Stimulated activated CD4-positive, alpha-beta T cell treated with anti-CD3 and anti-CD28 coated beads, Interleukin-1b, Interleukin-23, amount 100 ng/mL, for 24 hours (primary cell): ENCODE measurements at regions not wholly inside any gene's neighbourhood (a gene's known extent, or its start where the extent isn't known, plus 50 kb on each side); places are given as distances from the start of the nearest gene placed in this dataset.
"Not testable (repeated sequence)": the region's sequence is repeated elsewhere in the genome, so short reads cannot be mapped to it uniquely, and the experiment has no call there.

Source experiments
- DNase-seq, 4 experiments: peaks; one replicate each; pipeline ENCODE4 v3.0.0-alpha.2; 2020; ENCODE audit warnings: low read depth in 4 of 4, low spot score in 1 of 4

DNA sequence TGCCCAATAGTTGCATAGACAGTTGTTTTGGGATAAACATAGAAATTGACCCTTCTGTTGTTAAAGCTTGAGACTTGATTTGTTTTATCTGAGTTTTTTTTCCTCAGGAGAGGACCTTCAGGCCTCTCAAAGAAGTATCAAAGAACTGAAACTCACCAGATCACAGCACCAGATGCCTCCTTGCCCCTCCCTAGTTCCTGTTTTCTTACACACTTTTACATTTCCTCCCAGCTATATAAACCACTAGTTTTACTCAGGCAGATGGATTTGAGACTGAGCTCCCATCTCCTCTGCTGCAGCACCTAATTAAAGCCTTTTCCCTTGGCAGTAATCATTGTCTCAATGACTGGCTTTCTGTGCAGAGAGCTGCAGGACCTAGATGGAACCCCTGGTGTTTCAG lies 150.6 kb upstream of the NRG3 start:
- no peak for DNase-seq

- no peak for DNase-seq
These were observed 149.1 kb upstream of the NRG3 start for GRCh38 chr10:81725851-81726250.

DNA sequence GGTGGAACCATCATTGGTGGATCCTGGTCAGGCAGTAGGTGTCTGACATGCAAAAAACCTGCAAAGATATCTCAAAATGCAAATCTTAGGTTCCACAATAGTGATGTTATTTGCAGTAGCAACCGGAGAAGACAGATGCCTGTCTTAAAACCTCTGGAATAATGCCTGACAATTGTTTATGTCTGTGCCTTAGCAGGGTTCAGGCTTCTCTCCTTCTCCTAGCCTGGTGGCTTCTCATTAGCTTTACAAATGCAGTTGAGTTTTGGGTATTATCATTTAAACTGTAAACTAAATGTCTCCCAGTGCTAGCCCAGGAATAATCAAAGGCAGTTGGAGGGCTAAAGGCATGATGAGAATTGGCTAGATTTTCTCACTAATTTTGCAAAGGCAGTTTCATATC lies 146.3 kb upstream of the NRG3 start:
- DNase-seq: no peak

DNA sequence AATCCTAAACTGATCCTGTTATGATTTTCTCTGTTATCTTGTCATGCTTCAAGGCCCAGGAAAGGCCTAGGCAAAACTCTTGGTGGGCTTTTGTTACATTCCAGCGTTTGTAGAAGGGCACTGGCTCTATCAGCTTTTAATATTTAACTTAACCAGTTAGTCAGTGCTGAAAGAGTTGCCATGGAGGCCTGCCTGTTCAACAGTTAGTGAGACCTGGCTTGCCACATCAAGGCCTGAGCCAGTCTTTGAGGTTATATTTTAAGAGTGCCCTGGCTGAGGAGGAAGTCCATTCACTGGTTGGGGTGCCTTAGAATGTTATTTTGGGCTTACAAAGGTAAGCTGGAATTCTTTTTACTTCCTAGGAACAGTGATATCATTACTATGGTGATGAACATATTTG lies 144.1 kb upstream of the NRG3 start:
- no peak for DNase-seq

GRCh38 chr10:81733542-81733941 lies 141.5 kb upstream of the NRG3 start:
- no peak for DNase-seq

DNA sequence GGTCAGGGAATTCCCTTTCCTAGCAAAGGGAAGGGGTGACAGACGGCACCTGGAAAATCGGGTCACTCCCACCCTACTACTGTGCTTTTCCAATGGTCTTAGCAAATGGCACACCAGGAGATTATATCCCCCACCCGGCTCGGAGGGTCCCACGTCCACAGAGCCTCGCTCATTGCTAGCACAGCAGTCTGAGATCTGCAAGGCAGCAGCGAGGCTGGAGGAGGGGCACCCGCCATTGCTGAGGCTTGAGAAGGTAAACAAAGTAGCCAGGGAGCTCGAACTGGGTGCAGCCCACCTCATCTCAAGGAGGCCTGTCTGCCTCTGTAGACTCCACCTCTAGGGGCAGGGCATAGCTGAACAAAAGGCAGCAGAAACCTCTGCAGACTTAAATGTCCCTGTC lies 139.8 kb upstream of the NRG3 start:
- DNase-seq: not testable (repeated sequence)

DNA sequence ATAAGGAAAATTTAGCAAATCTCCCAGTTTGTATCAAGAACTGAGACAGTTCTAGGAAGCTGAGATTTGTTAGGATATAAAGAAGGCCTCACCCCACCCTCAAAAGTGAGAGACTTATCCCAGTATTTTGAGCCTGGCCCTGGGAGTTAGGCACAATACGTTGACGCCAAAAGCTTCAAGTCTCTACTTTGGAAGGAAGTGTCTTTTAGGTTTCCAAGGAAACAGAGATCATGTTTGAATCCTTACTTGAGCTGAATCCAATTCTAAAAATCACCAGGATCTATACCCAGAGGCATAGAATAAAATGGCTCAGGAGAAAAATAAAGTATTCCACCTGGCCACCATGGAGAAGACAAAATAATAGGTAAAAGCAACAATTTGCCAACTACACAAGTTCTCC lies 115.9 kb upstream of the NRG3 start:
- DNase-seq: no peak

GRCh38 chr10:81784111-81784597 lies 90.8 kb upstream of the NRG3 start:
- DNase-seq: no peak

DNA sequence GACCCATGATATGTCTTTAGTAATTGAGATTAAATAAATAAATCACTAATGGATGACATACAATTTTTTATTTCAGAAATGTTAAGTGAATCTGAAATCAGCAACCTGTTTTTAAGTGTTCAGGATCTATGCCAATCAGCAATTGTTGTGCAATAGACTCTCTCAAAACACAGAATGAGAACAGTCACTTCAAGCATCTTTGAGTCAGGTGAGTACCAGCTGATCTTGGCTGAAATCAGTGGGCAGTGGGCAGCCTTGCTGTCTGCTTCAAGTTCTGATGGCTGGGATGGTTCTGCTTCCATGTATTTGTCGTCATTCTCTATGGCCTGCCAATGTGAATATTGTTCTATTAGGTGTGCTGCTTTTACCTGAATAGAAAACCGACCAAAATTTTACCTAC lies 82.3 kb upstream of the NRG3 start:
- no peak for DNase-seq

DNA sequence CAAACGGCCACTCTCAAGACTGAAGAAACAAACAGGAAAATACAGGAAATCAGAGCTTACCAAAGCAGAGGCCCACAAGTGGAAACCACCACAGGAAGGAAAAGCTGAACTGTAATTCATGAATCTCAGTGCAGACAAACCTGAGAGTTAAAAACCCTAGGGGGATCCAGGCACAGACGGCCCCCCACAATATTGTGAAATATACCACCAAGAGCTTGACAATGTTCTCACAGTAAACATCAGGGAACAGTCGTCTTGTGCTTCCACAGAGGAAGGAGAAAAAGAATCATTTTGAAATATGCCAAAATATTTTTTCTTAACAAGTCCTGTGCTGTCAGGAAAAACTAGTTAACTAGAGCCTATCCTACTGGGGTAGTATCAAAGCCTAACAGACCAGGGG lies 68.2 kb upstream of the NRG3 start:
- DNase-seq: no peak

GRCh38 chr10:81814842-81815241 lies 60.2 kb upstream of the NRG3 start:
- no peak for DNase-seq

GRCh38 chr10:81817596-81818170 lies 57.3 kb upstream of the NRG3 start:
- DNase-seq: no peak

GRCh38 chr10:81820418-81820817 lies 54.6 kb upstream of the NRG3 start:
- no peak for DNase-seq
